SU-DHL-6 (cell line): ENCODE measurements at regions not wholly inside any gene's neighbourhood (a gene's known extent, or its start where the extent isn't known, plus 50 kb on each side); places are given as distances from the start of the nearest gene placed in this dataset.

Source experiments
- H2AFZ ChIP-seq: fragments of 200-600 bp; sonication (generic); 2 replicates; pipeline ENCODE4 v1.6.1; 2014; ENCODE audit warnings: low read depth, mild to moderate bottlenecking, moderate library complexity, mixed read lengths, antibody characterized with exemption, low read length; ENCODE audit not compliant: severe bottlenecking
- H3F3A ChIP-seq: fragments of 200-600 bp; shearing (Covaris generic); 2 replicates; pipeline ENCODE4 v1.6.0; 2016; ENCODE audit warnings: antibody characterized with exemption, mild to moderate bottlenecking; ENCODE audit not compliant: insufficient read depth
- H3K27ac ChIP-seq: fragments of 200-600 bp; sonication (generic); 2 replicates; pipeline ENCODE4 v1.5.1; 2016; ENCODE audit warnings: low read depth, mild to moderate bottlenecking, low read length, moderate library complexity, mixed read lengths
- H3K27me3 ChIP-seq: fragments of 200-600 bp; sonication (generic), shearing (Covaris generic); 2 replicates; pipeline ENCODE4 v1.6.0; 2014; ENCODE audit warnings: mild to moderate bottlenecking, low read length
- H3K36me3 ChIP-seq: fragments of 200-600 bp; sonication (generic); 2 replicates; pipeline ENCODE4 v1.6.1; 2014; ENCODE audit warnings: mild to moderate bottlenecking, low read length, mixed read lengths
- H3K4me2 ChIP-seq: fragments of 300-600, 200-600 bp; shearing (Covaris generic), sonication (generic); 2 replicates; pipeline ENCODE4 v1.6.0; 2014; ENCODE audit warnings: low read length, low read depth, mild to moderate bottlenecking; ENCODE audit not compliant: poor library complexity, severe bottlenecking
- H3K4me3 ChIP-seq: fragments of 200-600 bp; sonication (generic); 2 replicates; pipeline ENCODE4 v1.5.1; 2014; ENCODE audit warnings: antibody characterized with exemption, low read length, mild to moderate bottlenecking, mixed read lengths; ENCODE audit not compliant: insufficient read depth, poor library complexity, severe bottlenecking
- H3K79me2 ChIP-seq: fragments of 200-600 bp; sonication (generic); 2 replicates; pipeline ENCODE4 v1.6.1; 2014; ENCODE audit warnings: mild to moderate bottlenecking, low read length, moderate library complexity; ENCODE audit not compliant: insufficient read depth
- H3K9ac ChIP-seq: fragments of 200-600 bp; sonication (generic); 2 replicates; pipeline ENCODE4 v1.7.0; 2014; ENCODE audit warnings: mild to moderate bottlenecking, low read length
- H3K9me2 ChIP-seq: fragments of 200-600 bp; sonication (generic); replicated peaks from 2 replicates; pipeline ENCODE4 v1.6.1; 2014; ENCODE audit warnings: low read length; ENCODE audit not compliant: insufficient read depth
- H3K9me3 ChIP-seq: fragments of 200-600 bp; sonication (generic); 2 replicates; pipeline ENCODE4 v1.6.1; 2014; ENCODE audit warnings: low read length, mixed read lengths; ENCODE audit not compliant: insufficient read depth
- H4K20me1 ChIP-seq: fragments of 200-600 bp; sonication (generic); 2 replicates; pipeline ENCODE4 v1.6.1; 2014; ENCODE audit warnings: low read depth, mild to moderate bottlenecking, antibody characterized with exemption, low read length, moderate library complexity, mixed read lengths
- EZH2phosphoT487 ChIP-seq: fragments of 200-600 bp; sonication (generic), shearing (Covaris generic); conservative IDR thresholded peaks from 2 replicates; pipeline ENCODE4 v1.6.1; 2018; ENCODE audit warnings: mild to moderate bottlenecking, antibody characterized with exemption, low read length, moderate library complexity, mixed read lengths
- TF ChIP-seq, protein P1 (sequence below): fragments of 200-600 bp; sonication (generic); IDR thresholded peaks from one replicate; pipeline ENCODE4 v1.5.1; 2017; ENCODE audit warnings: antibody characterized with exemption, mild to moderate bottlenecking, low read length, moderate library complexity; ENCODE audit not compliant: insufficient read depth, poor library complexity, severe bottlenecking

GRCh38 chrX:43585922-43586321 lies 70.2 kb upstream of the MAOA start:
- Histone ChIP-seq H3K4me2 (no peak overlapping the region), H2AFZ (no peak overlapping the region), H3K27me3 (no peaks in the 10 kb centered on the region), H3K79me2 (no peaks in the 10 kb centered on the region), H3K9me3 (no peaks in the 10 kb centered on the region), H3F3A (no peaks in the 10 kb centered on the region), H3K36me3 (no peaks in the 10 kb centered on the region), H3K9me2 (no peaks in the 10 kb centered on the region), H3K9ac (no peak overlapping the region), H3K27ac (no peak overlapping the region), H4K20me1 (no peaks in the 10 kb centered on the region), H3K4me3 (no peak overlapping the region)
- TF ChIP-seq, protein P1, sequence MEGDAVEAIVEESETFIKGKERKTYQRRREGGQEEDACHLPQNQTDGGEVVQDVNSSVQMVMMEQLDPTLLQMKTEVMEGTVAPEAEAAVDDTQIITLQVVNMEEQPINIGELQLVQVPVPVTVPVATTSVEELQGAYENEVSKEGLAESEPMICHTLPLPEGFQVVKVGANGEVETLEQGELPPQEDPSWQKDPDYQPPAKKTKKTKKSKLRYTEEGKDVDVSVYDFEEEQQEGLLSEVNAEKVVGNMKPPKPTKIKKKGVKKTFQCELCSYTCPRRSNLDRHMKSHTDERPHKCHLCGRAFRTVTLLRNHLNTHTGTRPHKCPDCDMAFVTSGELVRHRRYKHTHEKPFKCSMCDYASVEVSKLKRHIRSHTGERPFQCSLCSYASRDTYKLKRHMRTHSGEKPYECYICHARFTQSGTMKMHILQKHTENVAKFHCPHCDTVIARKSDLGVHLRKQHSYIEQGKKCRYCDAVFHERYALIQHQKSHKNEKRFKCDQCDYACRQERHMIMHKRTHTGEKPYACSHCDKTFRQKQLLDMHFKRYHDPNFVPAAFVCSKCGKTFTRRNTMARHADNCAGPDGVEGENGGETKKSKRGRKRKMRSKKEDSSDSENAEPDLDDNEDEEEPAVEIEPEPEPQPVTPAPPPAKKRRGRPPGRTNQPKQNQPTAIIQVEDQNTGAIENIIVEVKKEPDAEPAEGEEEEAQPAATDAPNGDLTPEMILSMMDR = no peak
- TF ChIP-seq EZH2phosphoT487 = no peak

DNA sequence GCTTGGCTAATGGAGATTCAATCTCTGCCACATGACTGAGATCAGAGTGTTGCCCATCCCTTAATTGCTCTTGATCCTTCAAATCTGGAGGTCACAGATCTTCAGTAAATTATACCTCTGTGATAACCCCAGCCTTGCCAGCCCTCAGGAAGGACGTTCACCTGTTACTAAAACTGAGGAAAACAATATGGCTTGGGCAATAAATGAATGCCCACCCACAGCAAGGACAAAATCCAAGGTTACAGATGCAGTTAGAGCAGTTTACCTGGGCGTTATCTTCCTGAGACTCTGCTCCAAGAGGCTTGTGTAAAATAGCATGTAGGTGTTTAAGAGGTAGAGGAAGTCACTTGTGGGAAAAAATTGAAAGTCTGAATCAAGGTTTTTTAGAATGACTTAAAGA lies 69.3 kb upstream of the MAOA start:
- Histone ChIP-seq H3K9me2 (no peaks in the 10 kb centered on the region), H3K4me3 (no peak overlapping the region), H3K27me3 (no peaks in the 10 kb centered on the region), H4K20me1 (no peaks in the 10 kb centered on the region), H3F3A (no peaks in the 10 kb centered on the region), H3K4me2 (no peak overlapping the region), H3K36me3 (no peaks in the 10 kb centered on the region), H3K27ac (no peak overlapping the region), H3K9ac (no peak overlapping the region), H3K9me3 (no peaks in the 10 kb centered on the region), H2AFZ (no peak overlapping the region), H3K79me2 (no peaks in the 10 kb centered on the region)
- TF ChIP-seq EZH2phosphoT487 = no peak
- TF ChIP-seq, protein P1 = no peak

GRCh38 chrX:43589735-43590134 lies 66.4 kb upstream of the MAOA start:
- Histone ChIP-seq H3K27me3 (no peaks in the 10 kb centered on the region), H3K79me2 (no peaks in the 10 kb centered on the region), H3K9me3 (no peaks in the 10 kb centered on the region), H3K9ac (no peak overlapping the region), H4K20me1 (no peaks in the 10 kb centered on the region), H3K4me3 (no peak overlapping the region), H3K4me2 (no peak overlapping the region), H3K36me3 (no peaks in the 10 kb centered on the region), H3F3A (no peaks in the 10 kb centered on the region), H3K27ac (no peak overlapping the region), H3K9me2 (no peaks in the 10 kb centered on the region), H2AFZ (no peak overlapping the region)
- TF ChIP-seq EZH2phosphoT487 = no peak
- TF ChIP-seq, protein P1 = no peak

GRCh38 chrX:43590150-43590549 lies 65.9 kb upstream of the MAOA start:
- Histone ChIP-seq H3K79me2 (no peaks in the 10 kb centered on the region), H3K4me2 (no peak overlapping the region), H3K9me2 (no peaks in the 10 kb centered on the region), H3K27ac (no peak overlapping the region), H3K4me3 (no peak overlapping the region), H3K36me3 (no peaks in the 10 kb centered on the region), H3K27me3 (no peaks in the 10 kb centered on the region), H4K20me1 (no peaks in the 10 kb centered on the region), H2AFZ (no peak overlapping the region), H3F3A (no peaks in the 10 kb centered on the region), H3K9me3 (no peaks in the 10 kb centered on the region), H3K9ac (no peak overlapping the region)
- TF ChIP-seq, protein P1 = no peak
- no peak for TF ChIP-seq EZH2phosphoT487
